Muscle layer of duodenum (tissue), 2 donors: ENCODE measurements at regions not wholly inside any gene's neighbourhood (a gene's known extent, or its start where the extent isn't known, plus 50 kb on each side); places are given as distances from the start of the nearest gene placed in this dataset.

Experiments used
- H3K27ac ChIP-seq: one replicate; pipeline ENCODE4 v1.7.0; 2013; ENCODE audit warnings: mild to moderate bottlenecking, low read length
- H3K27me3 ChIP-seq: one replicate; pipeline ENCODE4 v1.7.0; 2013; ENCODE audit warnings: low read depth, mild to moderate bottlenecking, control low read depth, low read length
- H3K36me3 ChIP-seq, 2 donors: one replicate each; pipeline ENCODE4 v1.7.0; 2013; ENCODE audit warnings: low read length in 2 of 2, control low read depth in 1 of 2, mild to moderate bottlenecking in 1 of 2; ENCODE audit not compliant: insufficient read depth in 2 of 2, control insufficient read depth in 1 of 2
- H3K4me1 ChIP-seq, 2 donors: one replicate each; pipeline ENCODE4 v1.7.0; 2013; ENCODE audit warnings: low read length in 2 of 2, mild to moderate bottlenecking in 2 of 2, control low read depth in 1 of 2, moderate library complexity in 1 of 2; ENCODE audit not compliant: insufficient read depth in 2 of 2, control insufficient read depth in 1 of 2
- H3K4me3 ChIP-seq, 2 donors: one replicate each; pipeline ENCODE4 v1.7.0; 2013; ENCODE audit warnings: low read length in 2 of 2, low read depth in 1 of 2, mild to moderate bottlenecking in 1 of 2
- H3K9me3 ChIP-seq, 2 donors: one replicate each; pipeline ENCODE4 v1.7.0; 2013; ENCODE audit warnings: low read length in 2 of 2, control low read depth in 1 of 2, mild to moderate bottlenecking in 1 of 2; ENCODE audit not compliant: control insufficient read depth in 1 of 2
- donor health status: healthy.

- Histone ChIP-seq H3K4me1 (peaks cover 0 to 16% of the 10 kb centered on the region in 2 donors), H3K9me3 (peaks cover 8 to 10% of the 10 kb centered on the region in 2 donors), H3K27me3 (no peaks in the 10 kb centered on the region), H3K27ac (no peak overlapping the region), H3K36me3 (no peaks in the 10 kb centered on the region), H3K4me3 (no peak overlapping the region)
Measured at GRCh38 chr13:110097013-110097412, 209.9 kb downstream of the COL4A1 start.

- Histone ChIP-seq H3K9me3 (no peaks in the 10 kb centered on the region), H3K36me3 (no peaks in the 10 kb centered on the region), H3K27ac (no peak overlapping the region), H3K4me3 (no peak overlapping the region), H3K27me3 (no peaks in the 10 kb centered on the region), H3K4me1 (peaks cover 0 to 16% of the 10 kb centered on the region in 2 donors)
Measured at GRCh38 chr13:110092831-110093247, 214.1 kb downstream of the COL4A1 start.

GRCh38 chr13:110089815-110090214 lies 217.1 kb downstream of the COL4A1 start:
- no peak overlapping the region for H3K4me3 ChIP-seq
- H3K4me1 ChIP-seq = peaks cover 0 to 11% of the 10 kb centered on the region in 2 donors
- H3K9me3 ChIP-seq = peaks cover 0 to 7% of the 10 kb centered on the region in 2 donors
- H3K27me3 ChIP-seq = no peaks in the 10 kb centered on the region
- H3K27ac ChIP-seq = no peak overlapping the region
- no peaks in the 10 kb centered on the region for H3K36me3 ChIP-seq

- Histone ChIP-seq H3K4me3 (no peak overlapping the region), H3K36me3 (no peaks in the 10 kb centered on the region), H3K27me3 (no peaks in the 10 kb centered on the region), H3K27ac (no peak overlapping the region), H3K9me3 (peaks cover 0 to 7% of the 10 kb centered on the region in 2 donors), H3K4me1 (peaks cover 0 to 6% of the 10 kb centered on the region in 2 donors)
Measured at GRCh38 chr13:110089100-110089499, 217.9 kb downstream of the COL4A1 start.

GRCh38 chr13:110073982-110074381 lies 233.0 kb downstream of the COL4A1 start:
- Histone ChIP-seq H3K4me1 (no peaks in the 10 kb centered on the region), H3K27ac (no peak overlapping the region), H3K27me3 (no peaks in the 10 kb centered on the region), H3K9me3 (no peaks in the 10 kb centered on the region), H3K4me3 (no peak overlapping the region), H3K36me3 (no peaks in the 10 kb centered on the region)

- no peaks in the 10 kb centered on the region for H3K9me3 ChIP-seq
Measured at GRCh38 chr13:110070511-110071120, 236.3 kb downstream of the COL4A1 start.

GRCh38 chr13:110070046-110070445 lies 236.9 kb downstream of the COL4A1 start:
- Histone ChIP-seq H3K27me3 (no peaks in the 10 kb centered on the region), H3K9me3 (no peaks in the 10 kb centered on the region), H3K4me1 (no peaks in the 10 kb centered on the region), H3K27ac (no peak overlapping the region), H3K36me3 (no peaks in the 10 kb centered on the region), H3K4me3 (no peak overlapping the region)

More at GRCh38 chr13:110070511-110071120, 236.3 kb downstream of the COL4A1 start:
- no peaks in the 10 kb centered on the region for H3K4me1 ChIP-seq
- no peak overlapping the region for H3K27ac ChIP-seq
- H3K4me3 ChIP-seq = no peak overlapping the region
- no peaks in the 10 kb centered on the region for H3K36me3 ChIP-seq
- no peaks in the 10 kb centered on the region for H3K27me3 ChIP-seq

GRCh38 chr13:110068176-110068473 lies 238.8 kb downstream of the COL4A1 start:
- Histone ChIP-seq H3K36me3 (no peaks in the 10 kb centered on the region), H3K9me3 (no peaks in the 10 kb centered on the region), H3K27me3 (no peaks in the 10 kb centered on the region), H3K4me1 (no peaks in the 10 kb centered on the region), H3K4me3 (no peak overlapping the region), H3K27ac (no peak overlapping the region)

- Histone ChIP-seq H3K9me3 (no peaks in the 10 kb centered on the region), H3K27ac (no peak overlapping the region), H3K27me3 (no peaks in the 10 kb centered on the region), H3K4me1 (no peaks in the 10 kb centered on the region), H3K36me3 (no peaks in the 10 kb centered on the region), H3K4me3 (no peak overlapping the region)
Measured at GRCh38 chr13:110067355-110068175, 239.4 kb downstream of the COL4A1 start.

GRCh38 chr13:110065780-110066179 lies 241.2 kb downstream of the COL4A1 start:
- Histone ChIP-seq H3K4me1 (no peaks in the 10 kb centered on the region), H3K27ac (no peak overlapping the region), H3K4me3 (no peak overlapping the region), H3K9me3 (no peaks in the 10 kb centered on the region), H3K36me3 (no peaks in the 10 kb centered on the region), H3K27me3 (no peaks in the 10 kb centered on the region)

GRCh38 chr13:110063490-110064421 lies 243.2 kb downstream of the COL4A1 start:
- no peaks in the 10 kb centered on the region for H3K4me1 ChIP-seq
- H3K9me3 ChIP-seq = no peaks in the 10 kb centered on the region
- no peaks in the 10 kb centered on the region for H3K36me3 ChIP-seq
- no peaks in the 10 kb centered on the region for H3K27me3 ChIP-seq
- H3K27ac ChIP-seq = no peak overlapping the region
- no peak overlapping the region for H3K4me3 ChIP-seq
